Kasumi-1 (cell line): ENCODE measurements at regions not wholly inside any gene's neighbourhood (a gene's known extent, or its start where the extent isn't known, plus 50 kb on each side); places are given as distances from the start of the nearest gene placed in this dataset.

Experiments used
- DNase-seq, 2 experiments: peaks; one replicate each; lab custom pipeline; 2025; lab: John Stamatoyannopoulos, UW

- DNase-seq: no peak
Measured at GRCh38 chr21:18460979-18461378, 57.4 kb upstream of the TMPRSS15 start.

- no peak for DNase-seq
Measured at GRCh38 chr21:18461743-18462142, 58.2 kb upstream of the TMPRSS15 start.

- no peak for DNase-seq
Measured at GRCh38 chr21:18467715-18468114, 64.1 kb upstream of the TMPRSS15 start.

GRCh38 chr21:18468790-18469189 lies 65.2 kb upstream of the TMPRSS15 start:
- DNase-seq: no peak

GRCh38 chr21:18476639-18477038 lies 73.1 kb upstream of the TMPRSS15 start:
- DNase-seq: no peak

GRCh38 chr21:18477043-18477442 lies 73.5 kb upstream of the TMPRSS15 start:
- no peak for DNase-seq

- no peak for DNase-seq
Measured at GRCh38 chr21:18478513-18478912, 74.9 kb upstream of the TMPRSS15 start.

GRCh38 chr21:18488252-18488651 lies 84.7 kb upstream of the TMPRSS15 start:
- no peak for DNase-seq

- no peak for DNase-seq
Measured at GRCh38 chr21:18493422-18493821, 89.8 kb upstream of the TMPRSS15 start.

- DNase-seq: no peak
Measured at GRCh38 chr21:18495523-18495922, 91.9 kb upstream of the TMPRSS15 start.

GRCh38 chr21:18498431-18498830 lies 94.8 kb upstream of the TMPRSS15 start:
- no peak for DNase-seq

- DNase-seq: peak; percentile 45 to 72
Measured at GRCh38 chr21:18499761-18500376, 96.3 kb upstream of the TMPRSS15 start.

GRCh38 chr21:18518054-18518481 lies 114.5 kb upstream of the TMPRSS15 start:
- no peak for DNase-seq

GRCh38 chr21:18521204-18521603 lies 117.6 kb upstream of the TMPRSS15 start:
- no peak for DNase-seq

GRCh38 chr21:18522181-18522972 lies 118.8 kb upstream of the TMPRSS15 start:
- peak in 1 of 2 experiments; percentile 6 for DNase-seq

GRCh38 chr21:18524097-18524880 lies 120.7 kb upstream of the TMPRSS15 start:
- DNase-seq: no peak

GRCh38 chr21:18529254-18529653 lies 125.7 kb upstream of the TMPRSS15 start:
- DNase-seq: no peak

- no peak for DNase-seq
Measured at GRCh38 chr21:18542081-18542480, 138.5 kb upstream of the TMPRSS15 start.

GRCh38 chr21:18545908-18546307 lies 142.3 kb upstream of the TMPRSS15 start:
- DNase-seq: no peak

GRCh38 chr21:18547347-18547746 lies 143.8 kb upstream of the TMPRSS15 start:
- DNase-seq: no peak

- DNase-seq: no peak
Measured at GRCh38 chr21:18548249-18548648, 144.7 kb upstream of the TMPRSS15 start.

- no peak for DNase-seq
Measured at GRCh38 chr21:18549214-18549905, 145.8 kb upstream of the TMPRSS15 start.
